DND-41 (cell line): ENCODE measurements at regions not wholly inside any gene's neighbourhood (a gene's known extent, or its start where the extent isn't known, plus 50 kb on each side); places are given as distances from the start of the nearest gene placed in this dataset.
A peak's percentile ranks its signal among the peaks of the same experiment; 100 is the strongest.

Experiments
- ATAC-seq: fragments of 200-7000 bp; cut with Tn5 transposase; 3 replicates; pipeline ENCODE4 v1.9.1; 2021; ENCODE audit warnings: low read depth; ENCODE audit not compliant: insufficient read depth
- DNase-seq: peaks from one replicate; pipeline ENCODE4 v3.0.0-alpha.2; 2020
- H2AFZ ChIP-seq: 2 replicates; pipeline ENCODE4 v1.6.0; 2012; ENCODE audit warnings: low read depth, low read length
- H3K27ac ChIP-seq: 2 replicates; pipeline ENCODE4 v1.5.1; 2012; ENCODE audit warnings: low read length, inconsistent platforms
- H3K27me3 ChIP-seq: fragments of 200-600 bp; sonication (generic); 2 replicates; pipeline ENCODE4 v1.6.0; 2012; ENCODE audit warnings: low read length, mild to moderate bottlenecking, inconsistent platforms; ENCODE audit not compliant: insufficient read depth, poor library complexity
- H3K36me3 ChIP-seq: 2 replicates; pipeline ENCODE4 v1.5.1; 2012; ENCODE audit warnings: low read length, inconsistent platforms; ENCODE audit not compliant: insufficient read depth
- H3K4me1 ChIP-seq: 2 replicates; pipeline ENCODE4 v1.5.1; 2012; ENCODE audit warnings: mild to moderate bottlenecking, low read length; ENCODE audit not compliant: insufficient read depth
- H3K4me2 ChIP-seq: 2 replicates; pipeline ENCODE4 v1.6.0; 2012; ENCODE audit warnings: mild to moderate bottlenecking, moderate library complexity, low read length, inconsistent platforms; ENCODE audit not compliant: insufficient read depth
- H3K4me3 ChIP-seq, 2 experiments: fragments of 200-600 bp in 1 of 2; shearing (Covaris generic) in 1 of 2; 2 replicates each; pipeline ENCODE4 v1.5.1; 2012 to 2016; ENCODE audit warnings: inconsistent platforms in 2 of 2, low read length in 2 of 2, mild to moderate bottlenecking in 2 of 2, low read depth in 1 of 2, moderate library complexity in 1 of 2
- H3K79me2 ChIP-seq: 2 replicates; pipeline ENCODE4 v1.6.0; 2012; ENCODE audit warnings: low read length, inconsistent platforms; ENCODE audit not compliant: insufficient read depth
- H3K9ac ChIP-seq: 2 replicates; pipeline ENCODE4 v1.6.0; 2012; ENCODE audit warnings: low read depth, mild to moderate bottlenecking, inconsistent platforms, low read length, moderate library complexity
- H3K9me3 ChIP-seq: 2 replicates; pipeline ENCODE4 v1.5.1; 2012; ENCODE audit warnings: low read length, moderate library complexity, mild to moderate bottlenecking, inconsistent platforms; ENCODE audit not compliant: insufficient read depth, severe bottlenecking
- H4K20me1 ChIP-seq: 2 replicates; pipeline ENCODE4 v1.6.0; 2012; ENCODE audit warnings: low read length; ENCODE audit not compliant: insufficient read depth
- EZH2 ChIP-seq: IDR thresholded peaks from 3 replicates; pipeline ENCODE4 v1.6.1; 2012; ENCODE audit warnings: borderline replicate concordance, low read depth, mild to moderate bottlenecking, moderate library complexity, low read length, inconsistent platforms; ENCODE audit not compliant: severe bottlenecking
- TF ChIP-seq, protein P1 (sequence below): IDR thresholded peaks from 2 replicates; pipeline ENCODE4 v1.5.1; 2012; ENCODE audit warnings: borderline replicate concordance, low read length, moderate library complexity, mild to moderate bottlenecking; ENCODE audit not compliant: poor library complexity, severe bottlenecking; ENCODE audit errors: extremely low read depth

DNA sequence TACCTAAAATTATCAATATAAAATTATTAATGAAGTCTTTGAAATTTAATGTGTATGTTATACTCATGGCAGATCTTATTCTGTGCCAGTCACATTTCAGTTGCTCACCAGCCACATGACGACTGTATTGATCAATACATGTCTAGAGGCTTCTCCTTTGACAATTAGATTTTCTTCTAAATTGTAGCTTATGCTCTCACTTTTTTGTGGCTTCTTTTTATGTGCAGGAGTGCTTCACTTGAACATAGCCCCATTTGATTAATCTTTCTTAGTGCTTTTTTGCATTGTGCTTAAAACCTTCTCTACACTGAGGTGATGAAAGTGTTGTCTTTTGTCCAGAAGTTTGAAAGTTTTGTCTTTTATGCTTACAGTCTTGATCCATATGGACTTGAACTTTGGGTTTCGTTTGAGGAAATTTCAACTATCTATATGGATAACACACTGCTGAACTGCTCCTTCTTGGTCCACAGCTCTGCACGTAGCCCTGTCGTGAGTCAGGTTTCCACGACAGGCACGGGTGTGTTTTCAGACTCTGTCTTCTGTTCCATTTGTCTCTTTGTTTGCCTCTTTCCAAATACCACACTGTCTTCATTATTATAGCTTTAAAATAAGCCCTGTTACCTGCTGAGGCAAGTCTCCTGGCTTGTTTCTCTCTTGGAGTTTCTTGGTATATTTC is 393.9 kb upstream of the CFAP20DC start:
- no peak overlapping the region for H3K4me3 ChIP-seq
- no peak for ATAC-seq
- peaks cover 17% of the 10 kb centered on the region for H3K4me1 ChIP-seq
- DNase-seq: no peak
- H3K27ac ChIP-seq: peak overlapping the region; percentile 60
- no peaks in the 10 kb centered on the region for H3K9me3 ChIP-seq
- TF ChIP-seq EZH2: no peak
- TF ChIP-seq, protein P1, sequence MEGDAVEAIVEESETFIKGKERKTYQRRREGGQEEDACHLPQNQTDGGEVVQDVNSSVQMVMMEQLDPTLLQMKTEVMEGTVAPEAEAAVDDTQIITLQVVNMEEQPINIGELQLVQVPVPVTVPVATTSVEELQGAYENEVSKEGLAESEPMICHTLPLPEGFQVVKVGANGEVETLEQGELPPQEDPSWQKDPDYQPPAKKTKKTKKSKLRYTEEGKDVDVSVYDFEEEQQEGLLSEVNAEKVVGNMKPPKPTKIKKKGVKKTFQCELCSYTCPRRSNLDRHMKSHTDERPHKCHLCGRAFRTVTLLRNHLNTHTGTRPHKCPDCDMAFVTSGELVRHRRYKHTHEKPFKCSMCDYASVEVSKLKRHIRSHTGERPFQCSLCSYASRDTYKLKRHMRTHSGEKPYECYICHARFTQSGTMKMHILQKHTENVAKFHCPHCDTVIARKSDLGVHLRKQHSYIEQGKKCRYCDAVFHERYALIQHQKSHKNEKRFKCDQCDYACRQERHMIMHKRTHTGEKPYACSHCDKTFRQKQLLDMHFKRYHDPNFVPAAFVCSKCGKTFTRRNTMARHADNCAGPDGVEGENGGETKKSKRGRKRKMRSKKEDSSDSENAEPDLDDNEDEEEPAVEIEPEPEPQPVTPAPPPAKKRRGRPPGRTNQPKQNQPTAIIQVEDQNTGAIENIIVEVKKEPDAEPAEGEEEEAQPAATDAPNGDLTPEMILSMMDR: no peak
- H2AFZ ChIP-seq: peak overlapping the region; percentile 48; the same call in 1 of the 2 replicates
- H4K20me1 ChIP-seq: no peaks in the 10 kb centered on the region
- H3K79me2 ChIP-seq: no peaks in the 10 kb centered on the region
- H3K9ac ChIP-seq: peak overlapping the region; percentile 14; the same call in 1 of the 2 replicates
- H3K27me3 ChIP-seq: no peaks in the 10 kb centered on the region
- H3K4me2 ChIP-seq: no peak overlapping the region
- no peaks in the 10 kb centered on the region for H3K36me3 ChIP-seq

DNA sequence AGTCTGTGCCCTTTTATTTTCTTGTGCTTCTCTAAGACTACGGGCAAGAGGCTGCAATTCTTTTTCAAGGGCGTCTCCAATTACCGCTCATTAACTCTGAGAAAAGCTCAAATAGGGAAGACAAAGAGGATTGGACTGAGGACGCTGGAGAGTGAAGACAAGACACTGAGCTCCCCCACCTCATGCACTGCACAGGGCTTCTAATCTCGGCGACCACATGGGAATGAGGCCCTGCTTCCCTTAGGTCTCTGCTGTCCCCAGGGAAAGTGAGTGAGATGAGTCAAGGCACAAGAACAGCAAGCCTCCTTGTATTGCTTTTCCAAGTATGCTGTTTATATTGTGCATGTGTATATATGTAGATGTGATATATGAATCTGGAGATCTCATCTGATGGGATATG is 392.2 kb upstream of the CFAP20DC start:
- Histone ChIP-seq H3K4me2 (no peak overlapping the region), H3K4me1 (peaks cover 17% of the 10 kb centered on the region), H3K27me3 (no peaks in the 10 kb centered on the region), H3K27ac (no peak overlapping the region), H4K20me1 (no peaks in the 10 kb centered on the region), H2AFZ (no peak overlapping the region), H3K79me2 (no peaks in the 10 kb centered on the region), H3K9ac (no peak overlapping the region), H3K36me3 (no peaks in the 10 kb centered on the region), H3K9me3 (no peaks in the 10 kb centered on the region), H3K4me3 (no peak overlapping the region)
- no peak for ATAC-seq
- TF ChIP-seq, protein P1: no peak
- no peak for TF ChIP-seq EZH2
- no peak for DNase-seq

DNA sequence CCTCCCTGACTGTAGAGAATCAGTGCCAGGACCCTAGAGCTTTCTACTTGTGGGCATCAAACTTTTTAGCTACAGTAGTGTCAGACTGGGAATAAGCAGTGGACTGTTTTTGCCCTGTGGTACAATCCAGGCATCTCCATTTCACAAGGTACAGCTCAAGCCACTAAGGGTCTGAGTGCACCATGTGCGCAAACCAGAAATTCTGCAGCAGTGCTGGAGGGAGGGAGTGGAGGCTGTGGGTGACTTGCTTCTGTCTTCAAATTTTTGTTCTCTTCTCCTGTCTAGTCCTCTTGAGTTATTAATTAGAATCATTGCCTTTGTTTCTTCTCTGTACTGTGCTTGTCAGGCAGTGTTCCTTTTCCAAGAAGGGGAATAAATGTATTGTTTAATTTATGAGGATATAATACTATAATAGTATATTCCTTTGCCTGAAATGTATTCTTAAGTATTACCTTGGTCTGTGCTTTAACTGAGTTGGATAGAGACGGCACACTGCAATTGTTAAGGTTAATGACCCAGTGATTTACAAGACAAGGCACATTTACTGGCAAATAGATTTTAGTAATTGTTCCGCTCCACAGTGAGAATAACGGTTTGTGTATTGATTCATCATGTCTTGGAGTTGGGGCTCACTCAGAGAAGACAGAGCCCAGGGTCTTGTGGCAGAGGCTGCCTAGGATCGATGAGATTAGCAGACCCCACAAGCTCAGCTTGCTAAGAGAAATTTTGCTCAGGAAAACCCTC is 390.6 kb upstream of the CFAP20DC start:
- H3K27ac ChIP-seq: no peak overlapping the region
- H4K20me1 ChIP-seq: no peaks in the 10 kb centered on the region
- ATAC-seq (no peak), DNase-seq (no peak)
- H3K4me3 ChIP-seq: no peak overlapping the region
- no peaks in the 10 kb centered on the region for H3K9me3 ChIP-seq
- H3K4me1 ChIP-seq: peaks cover 25% of the 10 kb centered on the region
- H2AFZ ChIP-seq: no peak overlapping the region
- H3K79me2 ChIP-seq: no peaks in the 10 kb centered on the region
- no peak for TF ChIP-seq EZH2
- no peaks in the 10 kb centered on the region for H3K27me3 ChIP-seq
- no peak overlapping the region for H3K4me2 ChIP-seq
- no peaks in the 10 kb centered on the region for H3K36me3 ChIP-seq
- no peak overlapping the region for H3K9ac ChIP-seq

DNA sequence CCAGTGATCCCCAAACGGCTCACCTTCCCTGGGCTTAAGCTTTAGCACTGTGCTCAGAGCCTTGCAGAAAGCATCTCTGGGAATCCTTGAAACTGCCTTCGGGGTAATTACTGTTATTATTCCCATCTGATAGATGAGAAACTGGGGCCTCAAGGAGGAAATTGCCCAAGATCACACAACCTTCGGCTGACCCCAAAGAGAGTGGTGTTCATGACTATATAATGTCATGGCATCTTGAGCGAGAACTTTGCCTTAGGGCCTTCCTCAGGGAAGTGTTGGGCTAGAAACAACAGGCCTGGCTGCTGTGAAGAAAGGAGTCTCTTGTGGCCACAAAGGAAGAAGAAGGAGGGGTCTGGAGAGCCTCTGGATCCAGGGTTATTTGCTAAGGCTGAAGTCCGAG is 388.7 kb upstream of the CFAP20DC start:
- ATAC-seq (no peak), DNase-seq (no peak)
- no peak overlapping the region for H2AFZ ChIP-seq
- H3K9ac ChIP-seq: no peak overlapping the region
- H3K4me2 ChIP-seq: no peak overlapping the region
- H3K36me3 ChIP-seq: no peaks in the 10 kb centered on the region
- H3K27me3 ChIP-seq: no peaks in the 10 kb centered on the region
- H4K20me1 ChIP-seq: no peaks in the 10 kb centered on the region
- H3K4me3 ChIP-seq: no peak overlapping the region
- TF ChIP-seq, protein P1: no peak
- TF ChIP-seq EZH2: no peak
- no peak overlapping the region for H3K27ac ChIP-seq
- H3K4me1 ChIP-seq: peaks cover 7% of the 10 kb centered on the region; the same call in 1 of the 2 replicates
- no peaks in the 10 kb centered on the region for H3K79me2 ChIP-seq
- no peaks in the 10 kb centered on the region for H3K9me3 ChIP-seq
